EL (cell line): ENCODE measurements at regions not wholly inside any gene's neighbourhood (a gene's known extent, or its start where the extent isn't known, plus 50 kb on each side); places are given as distances from the start of the nearest gene placed in this dataset.
"Not testable (repeated sequence)": the region's sequence is repeated elsewhere in the genome, so short reads cannot be mapped to it uniquely, and the experiment has no call there.

Experiments used
- DNase-seq: peaks from one replicate; pipeline ENCODE4 v3.0.0-alpha.2; 2016

DNA sequence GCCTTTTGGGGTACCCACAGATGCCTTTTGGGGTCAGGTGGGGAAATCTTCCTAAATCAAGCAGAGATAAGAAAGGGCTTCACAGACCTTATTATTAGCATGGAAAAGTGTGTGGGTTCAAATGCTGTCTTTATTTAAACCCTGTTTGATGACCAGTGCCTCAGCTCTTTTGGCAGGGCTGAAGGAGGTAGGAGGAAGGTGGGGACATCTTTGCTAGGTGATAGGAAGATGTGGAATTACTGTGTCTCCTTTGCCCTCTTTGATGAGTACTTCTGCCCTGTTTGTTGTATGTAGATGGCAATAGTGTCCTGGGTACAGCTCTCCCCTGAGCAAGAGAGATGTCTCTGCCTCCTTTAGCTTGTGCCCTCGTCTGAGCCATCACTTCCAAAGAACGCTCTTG, 333.3 kb upstream of the ROPN1 start:
- DNase-seq, result no peak

GRCh38 chr3:124329723-124330122, 337.8 kb upstream of the ROPN1 start:
- DNase-seq, result no peak

DNA sequence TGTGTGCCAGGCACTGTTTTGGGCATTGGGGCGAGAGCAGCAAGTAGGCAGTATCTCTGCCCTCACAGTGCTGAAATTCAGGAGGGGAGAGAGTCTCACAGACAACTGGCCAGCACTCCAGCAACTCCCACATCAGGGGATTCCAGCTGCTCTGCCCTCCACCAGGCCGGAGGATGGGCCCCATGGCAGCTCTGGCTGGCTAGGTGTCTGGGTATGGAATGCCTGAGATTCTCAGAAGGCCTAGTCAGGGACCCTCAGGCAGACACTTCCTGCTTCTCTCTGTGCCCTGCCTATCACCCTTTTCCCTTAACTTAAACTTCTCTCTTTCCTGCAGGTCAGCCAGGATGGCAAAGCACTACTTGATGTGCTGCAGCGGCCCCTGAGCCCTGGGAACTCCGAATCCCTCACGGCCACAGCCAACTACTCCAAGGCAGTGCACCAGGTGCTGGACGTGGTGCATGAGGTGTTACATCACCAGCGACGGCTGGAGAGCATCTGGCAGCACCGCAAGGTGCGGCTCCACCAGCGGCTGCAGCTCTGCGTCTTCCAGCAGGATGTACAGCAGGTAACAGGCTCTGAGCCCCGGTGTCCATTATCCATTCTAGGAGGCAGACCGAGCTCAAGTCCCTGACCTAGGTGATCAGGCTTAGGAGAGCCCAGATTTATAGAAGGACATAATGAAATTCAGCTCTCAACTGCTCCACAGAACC, 342.2 kb upstream of the ROPN1 start:
- DNase-seq, result no peak

- no peak for DNase-seq
These were observed 344.2 kb upstream of the ROPN1 start for GRCh38 chr3:124336067-124336656.

DNA sequence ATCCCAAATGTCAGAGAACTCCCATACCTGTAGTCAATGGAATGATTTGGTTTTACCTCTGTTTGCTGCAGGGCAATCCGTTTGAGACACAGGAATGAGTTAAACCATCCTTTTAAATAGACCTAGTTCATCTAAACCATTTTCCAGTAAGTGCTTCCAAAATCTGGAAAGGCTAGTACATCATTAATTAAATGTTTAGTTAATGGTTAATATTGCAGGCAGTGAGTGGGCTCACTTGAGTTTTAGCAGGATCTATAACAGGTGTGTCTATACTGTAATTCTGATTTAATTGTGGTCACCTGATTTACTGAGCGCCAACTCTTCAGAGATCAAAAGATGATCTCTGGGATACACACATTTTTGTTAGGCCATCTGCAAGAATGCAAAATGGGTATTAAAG, 353.9 kb upstream of the ROPN1 start:
- DNase-seq, result no peak

DNA sequence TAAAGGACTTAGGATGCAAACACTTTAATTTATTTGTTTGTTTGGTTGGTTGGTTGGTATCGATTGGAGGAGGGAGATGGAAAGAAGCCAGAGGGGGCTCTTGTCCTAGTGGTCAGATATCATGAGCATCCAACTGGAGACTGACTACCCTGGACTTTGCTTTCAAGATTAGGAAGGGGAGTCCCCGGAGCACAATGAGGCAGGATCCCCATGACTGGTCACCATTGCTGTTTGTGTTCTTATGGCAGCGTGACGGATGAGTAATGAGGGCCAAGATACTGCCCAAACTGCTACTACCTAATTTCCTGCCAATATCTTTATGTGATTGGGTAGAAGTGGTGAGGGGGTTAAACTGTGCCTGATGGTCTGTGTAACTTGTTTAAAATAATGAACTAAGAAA, 354.6 kb upstream of the ROPN1 start:
- no peak for DNase-seq

GRCh38 chr3:124347418-124347817, 355.5 kb upstream of the ROPN1 start:
- no peak for DNase-seq

GRCh38 chr3:124348555-124348954, 356.6 kb upstream of the ROPN1 start:
- not testable (repeated sequence) for DNase-seq

- peak; percentile 70 for DNase-seq
These were observed 359.7 kb upstream of the ROPN1 start for GRCh38 chr3:124351430-124352148.

- no peak for DNase-seq
These were observed 360.2 kb upstream of the ROPN1 start for GRCh38 chr3:124352149-124352539.

- DNase-seq, result no peak
These were observed 361.8 kb upstream of the ROPN1 start for GRCh38 chr3:124353691-124354090.

DNA sequence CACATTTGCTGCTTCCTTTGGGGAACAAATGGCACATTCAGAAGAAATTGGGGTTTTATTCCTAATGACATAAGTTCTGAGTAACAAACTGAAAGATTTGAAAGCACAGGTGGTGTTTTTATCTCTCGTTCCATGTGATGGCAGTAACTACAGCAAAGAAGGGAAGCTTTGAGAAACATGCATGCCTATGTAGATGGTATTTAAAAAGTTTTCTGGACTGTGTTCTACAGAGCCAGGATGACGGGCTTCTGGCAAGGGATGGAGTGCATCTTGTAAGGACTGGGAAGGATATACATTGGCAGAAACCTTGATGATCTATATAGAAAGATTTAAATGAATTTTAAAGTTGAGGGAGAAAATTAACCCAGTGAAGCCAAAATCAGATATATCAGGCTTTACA, 362.2 kb upstream of the ROPN1 start:
- DNase-seq, result no peak

GRCh38 chr3:124358156-124358555, 366.2 kb upstream of the ROPN1 start:
- no peak for DNase-seq

DNA sequence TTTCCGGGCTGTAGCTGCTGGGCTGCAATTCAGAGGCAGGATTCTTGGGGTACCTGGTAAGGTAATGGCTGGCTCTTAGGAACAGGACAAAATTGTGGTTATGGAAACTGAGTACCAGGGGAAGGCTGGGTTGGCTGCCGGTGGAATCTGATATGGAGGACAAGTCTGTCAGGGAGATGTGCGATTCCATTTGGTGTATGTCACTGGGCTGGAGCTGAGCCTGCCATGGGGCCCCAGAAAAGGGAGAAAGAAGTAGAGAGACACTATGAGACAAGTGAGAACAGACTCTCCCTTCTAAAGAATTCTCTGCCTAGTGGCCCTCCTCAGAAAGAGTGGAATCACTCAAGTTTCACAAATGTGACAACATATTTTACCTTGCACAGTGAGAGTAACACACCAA, 368.2 kb upstream of the ROPN1 start:
- DNase-seq, result no peak

- DNase-seq, result no peak
These were observed 368.6 kb upstream of the ROPN1 start for GRCh38 chr3:124360563-124360962.

GRCh38 chr3:124361566-124361965, 368.7 kb upstream of the UMPS start:
- no peak for DNase-seq

DNA sequence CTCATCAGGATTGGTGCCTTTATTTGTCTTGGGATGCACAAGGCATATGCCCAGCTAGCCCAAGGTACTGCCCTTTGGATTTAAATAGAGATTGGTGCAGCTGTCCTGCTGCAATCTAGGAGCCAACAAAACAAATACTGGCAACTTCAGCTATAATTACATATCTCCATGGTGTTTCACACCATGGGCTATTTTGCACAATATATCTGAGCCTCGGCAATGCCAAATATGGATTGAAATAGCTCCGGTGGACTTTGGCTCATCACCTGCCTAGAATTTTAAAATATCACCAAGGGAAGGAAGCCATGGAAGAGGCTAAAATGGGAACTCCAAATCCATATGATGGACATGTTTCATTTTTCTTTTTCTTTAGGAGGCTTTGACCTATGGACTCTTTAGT, 367.8 kb upstream of the UMPS start:
- no peak for DNase-seq

DNA sequence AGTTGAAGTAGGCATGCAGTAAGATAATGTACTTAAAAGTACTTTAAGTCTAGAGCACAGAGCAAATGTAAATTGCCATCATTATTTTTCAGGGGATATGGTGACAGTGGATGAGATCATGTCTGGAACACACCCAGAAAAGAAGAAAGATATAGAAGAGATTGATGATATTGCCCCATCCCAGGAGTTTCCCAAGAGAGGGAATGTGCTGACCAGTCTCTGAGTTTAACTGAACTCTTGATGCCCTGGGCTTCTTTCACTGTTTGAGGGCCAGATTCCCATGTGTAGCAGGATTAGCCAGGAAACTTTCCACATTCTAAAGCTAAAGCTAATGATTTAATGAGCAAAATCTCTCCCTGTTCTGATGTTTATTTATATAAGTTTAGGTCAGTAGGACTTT, 366.8 kb upstream of the UMPS start:
- DNase-seq, result peak; percentile 84

- DNase-seq, result no peak
These were observed 365.8 kb upstream of the UMPS start for GRCh38 chr3:124364317-124365020.

GRCh38 chr3:124366655-124367054, 363.6 kb upstream of the UMPS start:
- DNase-seq, result not testable (repeated sequence)

DNA sequence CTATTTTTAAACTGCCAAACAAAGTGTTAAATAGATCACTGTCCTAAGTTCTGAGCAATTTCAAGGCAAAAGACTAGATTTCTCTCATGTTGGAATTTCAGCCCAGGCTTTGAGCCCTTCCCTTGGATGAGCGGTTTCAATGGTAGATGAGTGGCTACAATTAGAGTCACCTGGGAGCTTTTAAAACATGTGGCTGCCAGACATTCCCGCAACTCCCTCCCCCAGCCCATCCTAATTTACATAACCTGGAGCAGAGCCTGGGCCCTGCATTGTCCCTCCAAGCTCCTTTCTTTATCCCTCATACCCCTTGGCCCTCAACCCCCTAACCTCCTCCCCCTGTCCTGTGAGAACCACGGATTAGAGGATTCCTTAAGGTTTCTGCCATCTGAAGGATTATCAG, 357.5 kb upstream of the UMPS start:
- DNase-seq, result no peak

DNA sequence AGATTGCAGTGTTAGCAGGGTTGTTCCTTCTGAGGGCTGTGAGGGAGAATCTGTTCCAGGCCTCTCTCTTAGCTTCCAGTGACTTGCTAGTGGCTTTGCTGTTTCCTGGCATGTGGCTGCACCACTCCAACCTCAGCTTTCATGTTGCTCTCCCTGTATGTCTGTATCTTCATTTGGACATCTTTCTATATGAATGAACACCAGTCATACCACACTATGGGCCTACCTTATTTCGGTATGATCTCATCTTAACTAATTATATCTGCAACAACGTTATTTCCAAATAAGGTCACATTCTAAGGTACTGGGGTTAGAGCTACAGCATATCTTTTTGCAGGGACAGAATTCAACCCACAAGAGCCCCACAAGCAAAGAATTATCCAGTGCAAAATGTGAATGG, 356.7 kb upstream of the UMPS start:
- no peak for DNase-seq

DNA sequence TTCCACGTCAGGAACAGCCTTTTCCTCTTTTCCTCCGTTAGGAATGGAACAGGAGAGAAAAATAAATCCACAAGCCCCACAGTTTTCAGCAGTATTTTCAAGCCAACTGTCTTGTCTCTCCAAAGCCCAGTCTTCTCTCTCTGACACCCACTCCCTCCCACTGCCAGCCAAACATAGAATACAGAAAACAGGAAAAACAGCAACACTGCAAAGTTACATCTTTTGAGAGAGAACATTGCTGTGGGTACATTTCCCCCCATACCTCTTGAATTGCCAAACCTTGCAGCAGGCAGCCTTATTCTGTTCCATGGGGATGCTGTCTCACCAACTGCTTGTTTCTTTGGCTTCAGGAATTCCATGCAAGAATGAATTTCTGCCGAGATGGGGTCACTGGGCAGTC, 355.7 kb upstream of the UMPS start:
- no peak for DNase-seq
